PC-9 (cell line): ENCODE measurements at regions not wholly inside any gene's neighbourhood (a gene's known extent, or its start where the extent isn't known, plus 50 kb on each side); places are given as distances from the start of the nearest gene placed in this dataset.

ENCODE experiments used
- BruUV-seq: library from RNA; stranded (reverse); fragments of 400-500 nt; replicated peaks from 2 replicates; lab custom pipeline; 2021; lab: Mats Ljungman, UMichigan
- CTCF ChIA-PET: fragments of 300-600 bp; sonication (Branson Sonifier 250); formaldehyde crosslinking; loops from one replicate; lab custom pipeline; 2022; ENCODE audit warnings: antibody characterized with exemption; lab: Charles Lee
- POLR2A ChIA-PET: fragments of 300-600 bp; sonication (Branson Sonifier 250); formaldehyde crosslinking; loops from one replicate; lab custom pipeline; 2022; ENCODE audit warnings: antibody characterized with exemption; ENCODE audit not compliant: unreplicated experiment; lab: Charles Lee
- DNase-seq, 2 experiments: peaks; one replicate each; pipeline versions ENCODE4 v3.0.0 to v3.0.0-alpha.2; 2015 to 2022; ENCODE audit warnings: mixed read lengths in 1 of 2
- H2AFZ ChIP-seq: fragments of 200-600 bp; sonication (generic); 2 replicates; pipeline ENCODE4 v1.8.1; 2017; ENCODE audit warnings: antibody characterized with exemption
- H3F3A ChIP-seq: fragments of 200-600 bp; sonication (generic); 2 replicates; pipeline ENCODE4 v1.8.1; 2017; ENCODE audit warnings: antibody characterized with exemption, mild to moderate bottlenecking, low read depth; ENCODE audit not compliant: insufficient read depth
- H3K27ac ChIP-seq: fragments of 200-600 bp; sonication (generic); 2 replicates; pipeline ENCODE4 v1.6.1; 2016; ENCODE audit warnings: mixed run types
- H3K27me3 ChIP-seq: fragments of 200-600 bp; sonication (generic); 2 replicates; pipeline ENCODE4 v1.6.1; 2016; ENCODE audit warnings: low read depth, mixed run types; ENCODE audit not compliant: insufficient read depth
- H3K36me3 ChIP-seq: fragments of 200-600 bp; sonication (generic); 2 replicates; pipeline ENCODE4 v1.6.1; 2016; ENCODE audit warnings: low read depth, mixed run types
- H3K4me1 ChIP-seq: fragments of 200-600 bp; sonication (generic); replicated peaks from 2 replicates; pipeline ENCODE4 v1.6.1; 2016; ENCODE audit warnings: mixed run types; ENCODE audit not compliant: insufficient read depth
- H3K4me2 ChIP-seq: fragments of 200-600 bp; sonication (generic); 2 replicates; pipeline ENCODE4 v1.6.1; 2017; ENCODE audit warnings: mixed run types
- H3K4me3 ChIP-seq: fragments of 200-600 bp; sonication (generic); 2 replicates; pipeline ENCODE4 v1.6.1; 2016; ENCODE audit warnings: mixed run types
- H3K79me2 ChIP-seq: fragments of 200-600 bp; sonication (generic); 2 replicates; pipeline ENCODE4 v1.6.1; 2017; ENCODE audit warnings: low read depth, mixed run types
- H3K9me2 ChIP-seq: fragments of 200-600 bp; sonication (generic); 2 replicates; pipeline ENCODE4 v1.8.1; 2017; ENCODE audit warnings: mild to moderate bottlenecking; ENCODE audit not compliant: insufficient read depth
- H3K9me3 ChIP-seq: fragments of 200-600 bp; sonication (generic); 2 replicates; pipeline ENCODE4 v1.8.1; 2016; ENCODE audit warnings: low read depth; ENCODE audit not compliant: insufficient read depth
- H4K20me1 ChIP-seq: fragments of 200-600 bp; sonication (generic); 2 replicates; pipeline ENCODE4 v1.8.1; 2017; ENCODE audit not compliant: insufficient read depth
- EZH2 ChIP-seq: fragments of 200-600 bp; sonication (generic); IDR thresholded peaks from 2 replicates; pipeline ENCODE4 v1.8.0; 2017; ENCODE audit warnings: antibody characterized with exemption, low read depth
- intact Hi-C: fragments of 100-400 bp; cut with micrococcal nuclease; formaldehyde crosslinking; loops from one replicate; pipeline ENCODE4 v1.10.0; 2022; ENCODE audit not compliant: unreplicated experiment
- TF ChIP-seq, protein P1 (sequence below): fragments of 200-600 bp; sonication (generic); conservative IDR thresholded peaks from 2 replicates; pipeline ENCODE4 v1.6.1; 2017; ENCODE audit warnings: mixed run types, antibody characterized with exemption, mild to moderate bottlenecking, moderate library complexity

DNA sequence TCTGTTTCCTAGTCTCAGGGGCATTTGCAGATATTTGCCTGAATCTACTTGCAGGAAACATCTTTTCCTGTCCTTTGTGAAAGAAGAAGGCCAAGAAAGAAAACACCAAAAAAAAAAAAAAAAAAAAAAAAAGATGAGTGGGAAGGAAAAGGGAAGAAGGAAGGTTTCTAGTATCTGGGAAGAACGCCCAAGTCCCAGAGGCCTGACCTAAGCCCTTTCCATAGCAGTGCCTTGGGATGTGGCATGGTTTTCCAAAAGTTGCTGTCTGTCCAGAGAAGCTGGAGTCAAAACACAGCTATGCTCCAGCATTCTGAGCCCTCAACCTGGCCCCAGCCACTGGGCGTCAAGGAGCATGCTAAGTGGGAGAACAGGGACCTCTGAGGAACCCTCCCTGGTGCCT, 123.5 kb downstream of the INHBB start:
- Histone ChIP-seq H3K4me2 (peak overlapping the region; percentile 55), H3K27me3 (no peaks in the 10 kb centered on the region), H3K9me2 (no peaks in the 10 kb centered on the region), H3K27ac (peak overlapping the region; percentile 51), H2AFZ (no peak overlapping the region), H3K4me3 (no peak overlapping the region), H3K36me3 (no peaks in the 10 kb centered on the region), H4K20me1 (no peaks in the 10 kb centered on the region), H3F3A (peaks cover 44% of the 10 kb centered on the region), H3K79me2 (no peaks in the 10 kb centered on the region), H3K9me3 (0 out of 2 replicates have a peak, but pooled peaks cover 6% of the 10 kb centered on the region), H3K4me1 (peaks cover 36% of the 10 kb centered on the region)
- intact Hi-C loops, result no loop called here
- no TSS peak for BruUV-seq
- TF ChIP-seq, protein P1, sequence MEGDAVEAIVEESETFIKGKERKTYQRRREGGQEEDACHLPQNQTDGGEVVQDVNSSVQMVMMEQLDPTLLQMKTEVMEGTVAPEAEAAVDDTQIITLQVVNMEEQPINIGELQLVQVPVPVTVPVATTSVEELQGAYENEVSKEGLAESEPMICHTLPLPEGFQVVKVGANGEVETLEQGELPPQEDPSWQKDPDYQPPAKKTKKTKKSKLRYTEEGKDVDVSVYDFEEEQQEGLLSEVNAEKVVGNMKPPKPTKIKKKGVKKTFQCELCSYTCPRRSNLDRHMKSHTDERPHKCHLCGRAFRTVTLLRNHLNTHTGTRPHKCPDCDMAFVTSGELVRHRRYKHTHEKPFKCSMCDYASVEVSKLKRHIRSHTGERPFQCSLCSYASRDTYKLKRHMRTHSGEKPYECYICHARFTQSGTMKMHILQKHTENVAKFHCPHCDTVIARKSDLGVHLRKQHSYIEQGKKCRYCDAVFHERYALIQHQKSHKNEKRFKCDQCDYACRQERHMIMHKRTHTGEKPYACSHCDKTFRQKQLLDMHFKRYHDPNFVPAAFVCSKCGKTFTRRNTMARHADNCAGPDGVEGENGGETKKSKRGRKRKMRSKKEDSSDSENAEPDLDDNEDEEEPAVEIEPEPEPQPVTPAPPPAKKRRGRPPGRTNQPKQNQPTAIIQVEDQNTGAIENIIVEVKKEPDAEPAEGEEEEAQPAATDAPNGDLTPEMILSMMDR, result no peak
- TF ChIP-seq EZH2, result no peak
- DNase-seq, result no peak
- POLR2A ChIA-PET, result no interaction called here
- CTCF ChIA-PET, result no interaction called here

DNA sequence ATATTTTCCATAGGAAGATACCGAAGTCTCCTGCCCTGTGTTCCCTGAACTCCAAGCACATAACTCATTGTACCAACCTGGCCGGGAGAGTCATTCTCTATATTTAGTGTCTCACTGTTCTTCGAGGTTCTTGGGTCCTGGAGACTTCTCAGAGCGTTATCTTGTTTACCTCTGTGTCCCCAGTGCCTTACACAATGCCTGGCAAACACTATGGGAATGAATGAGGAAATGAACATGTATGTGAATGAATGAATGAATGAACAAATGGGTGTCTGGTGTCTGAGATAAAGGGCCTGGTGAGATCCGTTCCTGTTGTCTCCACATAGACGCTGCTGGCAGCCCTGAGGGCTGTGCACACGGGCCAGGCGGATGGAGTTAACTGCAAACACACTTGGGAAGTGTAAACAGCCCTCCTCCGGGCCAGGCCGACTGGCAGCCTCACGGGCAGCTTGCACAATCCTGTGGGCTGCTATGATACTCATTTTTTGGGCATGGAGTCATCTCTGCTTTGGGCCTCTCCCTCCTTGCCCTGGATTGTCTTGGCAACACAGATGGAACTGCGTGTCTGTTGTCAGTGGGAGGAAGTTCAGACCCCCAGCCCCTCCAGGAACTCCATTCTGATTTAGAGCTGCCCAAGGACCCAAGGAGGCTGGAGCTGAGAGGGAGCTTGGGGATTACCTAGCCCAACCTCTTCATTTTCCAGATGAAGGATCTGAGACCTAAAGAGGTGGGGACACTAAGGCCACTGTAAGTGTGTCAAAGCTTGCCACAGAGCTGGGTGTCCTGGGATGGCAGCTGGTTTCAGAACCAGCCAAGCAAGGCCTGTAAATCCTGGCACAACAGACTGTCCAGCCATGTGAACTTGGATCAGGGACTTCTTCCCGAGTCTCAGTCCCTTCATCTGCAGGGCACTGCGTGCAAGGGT, 124.4 kb downstream of the INHBB start:
- peak overlapping the region; percentile 51 for H3K27ac ChIP-seq
- CTCF ChIA-PET, result no interaction called here
- no peak overlapping the region for H3K4me3 ChIP-seq
- H2AFZ ChIP-seq, result no peak overlapping the region
- no TSS peak for BruUV-seq
- H3K79me2 ChIP-seq, result no peaks in the 10 kb centered on the region
- peak; percentile 84 to 97 for DNase-seq
- peaks cover 44% of the 10 kb centered on the region for H3K4me1 ChIP-seq
- no peaks in the 10 kb centered on the region for H3K9me2 ChIP-seq
- TF ChIP-seq, protein P1, result no peak
- no peak for TF ChIP-seq EZH2
- intact Hi-C loops, result loop anchor here (2.0 kb wide), 1 partner anchor 16 kb away; no protein-coding TSS in a partner anchor
- peaks cover 53% of the 10 kb centered on the region for H3F3A ChIP-seq
- H3K4me2 ChIP-seq, result peak overlapping the region; percentile 55
- H3K9me3 ChIP-seq, result 0 out of 2 replicates have a peak, but pooled peaks cover 6% of the 10 kb centered on the region
- no peaks in the 10 kb centered on the region for H4K20me1 ChIP-seq
- POLR2A ChIA-PET, result interaction anchor here (0.6 to 0.7 kb wide), 2 partner anchors 9 to 146 kb away, joined by 5 to 7 read pairs; no protein-coding TSS in a partner anchor
- H3K27me3 ChIP-seq, result no peaks in the 10 kb centered on the region
- no peaks in the 10 kb centered on the region for H3K36me3 ChIP-seq

DNA sequence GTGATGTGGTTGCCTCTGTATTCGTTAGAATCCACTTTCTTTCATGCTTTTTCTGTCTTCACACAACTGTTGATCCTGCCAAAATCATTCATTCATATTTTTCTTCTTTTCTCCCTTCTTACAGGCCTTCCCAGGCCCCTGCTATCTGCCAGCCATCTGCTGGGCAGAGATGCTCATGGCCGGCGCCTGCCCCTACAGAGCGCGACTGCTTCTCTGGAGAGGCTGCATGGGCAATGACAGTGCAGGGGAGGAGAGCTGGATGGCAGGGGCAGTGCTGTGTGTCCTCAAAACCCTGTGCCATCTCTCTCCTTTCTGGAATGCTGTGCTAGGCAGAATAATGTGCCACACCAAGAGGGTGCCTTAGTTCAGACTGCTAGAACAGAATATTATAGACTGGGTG, 125.2 kb downstream of the INHBB start:
- Histone ChIP-seq H2AFZ (no peak overlapping the region), H3K9me3 (0 out of 2 replicates have a peak, but pooled peaks cover 6% of the 10 kb centered on the region), H3K36me3 (no peaks in the 10 kb centered on the region), H3F3A (peaks cover 60% of the 10 kb centered on the region), H3K9me2 (no peaks in the 10 kb centered on the region), H3K4me1 (peaks cover 53% of the 10 kb centered on the region), H3K4me3 (no peak overlapping the region), H3K27me3 (no peaks in the 10 kb centered on the region), H3K4me2 (peak overlapping the region; percentile 55), H3K27ac (peak overlapping the region; percentile 51), H4K20me1 (no peaks in the 10 kb centered on the region), H3K79me2 (no peaks in the 10 kb centered on the region)
- POLR2A ChIA-PET, result interaction anchor here (0.6 to 0.7 kb wide), 2 partner anchors 10 to 147 kb away, joined by 5 to 7 read pairs; no protein-coding TSS in a partner anchor
- BruUV-seq, result no TSS peak
- CTCF ChIA-PET, result no interaction called here
- TF ChIP-seq, protein P1, result no peak
- TF ChIP-seq EZH2, result no peak
- DNase-seq, result no peak
- intact Hi-C loops, result loop anchor here (2.0 kb wide), 1 partner anchor 16 kb away; no protein-coding TSS in a partner anchor
